Keratinocyte (primary cell): ENCODE measurements at regions not wholly inside any gene's neighbourhood (a gene's known extent, or its start where the extent isn't known, plus 50 kb on each side); places are given as distances from the start of the nearest gene placed in this dataset.

Experiments used
- EZH2 ChIP-seq: IDR thresholded peaks from one replicate; pipeline ENCODE4 v1.6.1; 2012; ENCODE audit warnings: inconsistent platforms, mild to moderate bottlenecking, low read length, moderate library complexity
- TF ChIP-seq, protein P1 (sequence below), 3 experiments: IDR thresholded peaks in 1 of 3; conservative IDR thresholded peaks in 1 of 3; optimal IDR thresholded peaks in 1 of 3; 2 replicates in 2 of 3; 3 replicates in 1 of 3; pipeline versions ENCODE3 to v1.5.1; 2011; ENCODE audit warnings: low read length in 3 of 3, mild to moderate bottlenecking in 3 of 3, moderate library complexity in 2 of 3, control low read depth in 1 of 3, inconsistent platforms in 1 of 3; ENCODE audit not compliant: insufficient read depth in 2 of 3; ENCODE audit errors: extremely low read depth in 1 of 3

DNA sequence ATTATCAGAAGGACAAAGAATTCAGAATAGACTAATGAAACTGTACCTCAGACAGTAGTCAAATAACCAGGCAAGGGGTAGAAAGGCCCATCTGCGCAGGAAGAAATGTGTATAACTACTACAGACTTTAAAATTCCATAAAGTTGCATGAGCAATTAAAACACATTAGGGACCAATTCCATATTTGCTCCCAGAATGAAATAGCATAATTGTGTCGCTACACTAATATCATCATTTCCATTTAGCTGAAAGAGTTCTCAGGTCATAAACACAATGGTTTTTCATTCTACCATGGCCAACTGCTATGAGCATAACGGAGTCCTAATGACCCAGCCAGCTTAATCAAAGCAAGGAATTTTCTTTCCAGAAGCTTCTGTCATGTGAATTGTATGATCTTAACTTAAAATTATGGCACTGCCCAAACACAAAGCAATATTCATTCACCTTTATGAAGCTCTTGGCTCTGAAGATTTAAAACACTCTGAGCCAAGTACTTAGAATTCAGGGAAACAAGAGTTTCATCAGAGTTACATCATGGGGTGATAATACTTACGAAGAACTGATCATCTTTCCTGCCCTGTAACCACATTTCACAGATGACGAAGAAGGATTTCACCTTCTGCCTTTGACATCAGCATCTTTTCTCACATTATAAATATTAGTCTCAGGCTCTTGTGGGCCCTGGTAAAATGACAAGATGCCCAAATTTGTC is 98.1 kb upstream of the DOCK1 start:
- TF ChIP-seq, protein P1, sequence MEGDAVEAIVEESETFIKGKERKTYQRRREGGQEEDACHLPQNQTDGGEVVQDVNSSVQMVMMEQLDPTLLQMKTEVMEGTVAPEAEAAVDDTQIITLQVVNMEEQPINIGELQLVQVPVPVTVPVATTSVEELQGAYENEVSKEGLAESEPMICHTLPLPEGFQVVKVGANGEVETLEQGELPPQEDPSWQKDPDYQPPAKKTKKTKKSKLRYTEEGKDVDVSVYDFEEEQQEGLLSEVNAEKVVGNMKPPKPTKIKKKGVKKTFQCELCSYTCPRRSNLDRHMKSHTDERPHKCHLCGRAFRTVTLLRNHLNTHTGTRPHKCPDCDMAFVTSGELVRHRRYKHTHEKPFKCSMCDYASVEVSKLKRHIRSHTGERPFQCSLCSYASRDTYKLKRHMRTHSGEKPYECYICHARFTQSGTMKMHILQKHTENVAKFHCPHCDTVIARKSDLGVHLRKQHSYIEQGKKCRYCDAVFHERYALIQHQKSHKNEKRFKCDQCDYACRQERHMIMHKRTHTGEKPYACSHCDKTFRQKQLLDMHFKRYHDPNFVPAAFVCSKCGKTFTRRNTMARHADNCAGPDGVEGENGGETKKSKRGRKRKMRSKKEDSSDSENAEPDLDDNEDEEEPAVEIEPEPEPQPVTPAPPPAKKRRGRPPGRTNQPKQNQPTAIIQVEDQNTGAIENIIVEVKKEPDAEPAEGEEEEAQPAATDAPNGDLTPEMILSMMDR (optimal IDR thresholded peaks at IDR 0.05 in 1 of 3, IDR thresholded peaks at IDR 0.05 in 1 of 3, conservative IDR thresholded peaks at IDR 0.05 in 1 of 3; ENCODE audit: extremely low read depth in 1 of 3, insufficient read depth in 2 of 3, low read length in 3 of 3) = no peak
- no peak for TF ChIP-seq EZH2
